Peyer's patch (tissue), 4 donors: ENCODE measurements at regions not wholly inside any gene's neighbourhood (a gene's known extent, or its start where the extent isn't known, plus 50 kb on each side); places are given as distances from the start of the nearest gene placed in this dataset.

ENCODE experiments used
- CTCF ChIP-seq, 6 experiments: fragments of 450-650 bp in 4 of 6; fragments of 200-600 bp in 2 of 6; sonication (generic) in 1 of 6; IDR thresholded peaks; one replicate each; pipeline ENCODE4 v1.5.1; 2017 to 2019; ENCODE audit warnings: antibody characterized with exemption in 6 of 6, mild to moderate bottlenecking in 3 of 6, moderate library complexity in 1 of 6
- POLR2A ChIP-seq, 2 donors: fragments of 450-650 bp; IDR thresholded peaks; one replicate each; pipeline ENCODE4 v1.5.1; 2017; ENCODE audit warnings: antibody characterized with exemption in 2 of 2, mild to moderate bottlenecking in 2 of 2, moderate library complexity in 2 of 2

DNA sequence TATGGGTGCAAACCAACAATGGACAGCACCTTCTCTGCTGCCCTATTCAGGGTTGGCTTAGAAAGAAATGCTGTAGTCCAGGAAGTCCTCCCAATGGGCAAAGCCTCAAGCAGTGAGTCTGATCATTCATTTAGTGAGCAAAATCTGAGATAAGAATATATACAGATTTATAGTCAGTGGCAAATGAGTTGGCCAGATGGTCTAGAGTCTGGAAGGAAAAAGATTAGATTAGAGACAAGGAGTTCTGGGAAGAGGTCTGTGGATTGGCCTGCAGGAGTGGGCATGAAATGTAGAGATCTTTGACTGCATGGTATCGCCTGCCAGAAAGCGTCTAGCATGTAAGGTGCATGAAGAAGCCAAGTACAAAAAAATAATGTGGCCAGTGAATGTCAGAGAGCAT lies 201.9 kb upstream of the PTER start:
- TF ChIP-seq CTCF (IDR thresholded peaks at IDR 0.05) (no peak), POLR2A (IDR thresholded peaks at IDR 0.05) (no peak)
